Brain microvascular endothelial cell (primary cell): ENCODE measurements at regions not wholly inside any gene's neighbourhood (a gene's known extent, or its start where the extent isn't known, plus 50 kb on each side); places are given as distances from the start of the nearest gene placed in this dataset.

Source experiments
- DNase-seq: peaks from one replicate; pipeline ENCODE4 v3.0.0-alpha.2; 2020
- H3K27ac ChIP-seq: fragments of 250-450 bp; sonication (Bioruptor Pico); 2 replicates; pipeline ENCODE4 v1.5.1; 2020; ENCODE audit warnings: mild to moderate bottlenecking, moderate library complexity
- H3K27me3 ChIP-seq: fragments of 250-450 bp; sonication (Bioruptor Pico); replicated peaks from 2 replicates; pipeline ENCODE4 v1.5.1; 2020; ENCODE audit warnings: mild to moderate bottlenecking
- H3K36me3 ChIP-seq: fragments of 250-450 bp; sonication (Bioruptor Pico); replicated peaks from 2 replicates; pipeline ENCODE4 v1.5.1; 2020; ENCODE audit warnings: mild to moderate bottlenecking
- H3K4me3 ChIP-seq: 2 replicates; pipeline ENCODE4 v1.5.1; 2011; ENCODE audit warnings: low read depth, mild to moderate bottlenecking, control low read depth, low read length, moderate library complexity
- in situ Hi-C: cut with HindIII; loops from 2 replicates; pipeline ENCODE4 v1.10.0; 2017; ENCODE audit warnings: low sequenced_read_pairs, low pct_ligation_motif_present
- TF ChIP-seq, protein P1 (sequence below): IDR thresholded peaks from 2 replicates; pipeline ENCODE4 v1.5.1; 2011; ENCODE audit warnings: low read depth, mild to moderate bottlenecking, moderate library complexity, low read length, control low read depth, inconsistent platforms; ENCODE audit errors: missing control alignments

DNA sequence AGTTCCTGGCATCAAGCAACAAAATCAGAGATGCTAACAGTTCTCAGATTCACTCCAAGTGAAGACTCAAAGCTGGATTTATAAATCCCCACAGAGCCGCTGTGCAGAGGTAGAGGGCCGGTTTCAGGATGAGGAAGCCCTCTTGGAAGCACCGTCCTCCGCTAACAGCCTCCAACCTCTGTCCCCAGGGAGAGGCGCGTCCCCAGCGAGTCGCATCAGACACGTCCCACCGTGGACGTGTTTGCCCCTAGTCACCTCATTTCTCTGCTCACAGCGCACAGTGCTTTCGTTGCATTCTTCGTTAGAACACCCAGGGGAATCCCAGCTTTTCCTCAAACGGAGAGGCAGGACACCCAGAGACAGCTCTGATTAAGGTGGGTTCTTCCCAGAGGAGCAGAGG lies 642.9 kb downstream of the BRD1 start:
- Histone ChIP-seq H3K36me3 (no peaks in the 10 kb centered on the region), H3K4me3 (no peak overlapping the region), H3K27ac (no peak overlapping the region), H3K27me3 (no peaks in the 10 kb centered on the region)
- TF ChIP-seq, protein P1, sequence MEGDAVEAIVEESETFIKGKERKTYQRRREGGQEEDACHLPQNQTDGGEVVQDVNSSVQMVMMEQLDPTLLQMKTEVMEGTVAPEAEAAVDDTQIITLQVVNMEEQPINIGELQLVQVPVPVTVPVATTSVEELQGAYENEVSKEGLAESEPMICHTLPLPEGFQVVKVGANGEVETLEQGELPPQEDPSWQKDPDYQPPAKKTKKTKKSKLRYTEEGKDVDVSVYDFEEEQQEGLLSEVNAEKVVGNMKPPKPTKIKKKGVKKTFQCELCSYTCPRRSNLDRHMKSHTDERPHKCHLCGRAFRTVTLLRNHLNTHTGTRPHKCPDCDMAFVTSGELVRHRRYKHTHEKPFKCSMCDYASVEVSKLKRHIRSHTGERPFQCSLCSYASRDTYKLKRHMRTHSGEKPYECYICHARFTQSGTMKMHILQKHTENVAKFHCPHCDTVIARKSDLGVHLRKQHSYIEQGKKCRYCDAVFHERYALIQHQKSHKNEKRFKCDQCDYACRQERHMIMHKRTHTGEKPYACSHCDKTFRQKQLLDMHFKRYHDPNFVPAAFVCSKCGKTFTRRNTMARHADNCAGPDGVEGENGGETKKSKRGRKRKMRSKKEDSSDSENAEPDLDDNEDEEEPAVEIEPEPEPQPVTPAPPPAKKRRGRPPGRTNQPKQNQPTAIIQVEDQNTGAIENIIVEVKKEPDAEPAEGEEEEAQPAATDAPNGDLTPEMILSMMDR = no peak
- in situ Hi-C loops = no loop called here
- DNase-seq = no peak

- Histone ChIP-seq H3K4me3 (no peak overlapping the region), H3K27me3 (no peaks in the 10 kb centered on the region), H3K27ac (no peak overlapping the region), H3K36me3 (no peaks in the 10 kb centered on the region)
- no peak for DNase-seq
- TF ChIP-seq, protein P1 = no peak
- in situ Hi-C loops = no loop called here
Observed at GRCh38 chr22:49183826-49184216, 643.9 kb downstream of the BRD1 start.

DNA sequence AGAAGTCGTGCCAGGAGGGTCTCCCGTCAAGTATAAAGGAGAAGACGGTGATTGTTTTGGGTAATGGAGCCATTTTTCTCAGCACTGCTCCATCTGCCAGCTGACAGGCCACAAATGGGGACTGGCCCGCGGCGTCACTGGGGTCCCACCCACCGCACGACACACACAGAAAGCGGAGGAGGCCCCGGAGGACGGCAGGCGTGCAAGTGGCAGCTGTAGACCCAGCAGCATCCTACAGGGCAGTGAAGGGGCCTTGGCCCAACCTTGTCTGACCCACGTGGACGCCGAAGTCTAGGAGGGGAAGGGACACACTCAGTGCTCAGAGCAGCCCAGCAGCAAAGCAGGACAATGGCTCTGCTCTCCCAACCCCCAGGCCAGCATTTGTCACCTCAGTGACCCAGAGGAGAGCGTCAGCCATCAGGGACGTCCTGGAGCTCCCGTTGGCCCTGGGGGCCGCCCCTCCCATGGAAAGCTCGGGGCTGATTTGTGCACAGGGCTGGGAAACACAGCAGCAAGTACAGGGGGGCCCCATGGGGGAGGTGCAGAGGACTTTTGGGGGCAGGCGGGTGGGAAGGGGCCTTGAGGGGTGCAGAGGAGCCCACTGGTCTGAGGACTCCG lies 644.4 kb downstream of the BRD1 start:
- in situ Hi-C loops = no loop called here
- Histone ChIP-seq H3K27me3 (no peaks in the 10 kb centered on the region), H3K27ac (no peak overlapping the region), H3K4me3 (no peak overlapping the region), H3K36me3 (no peaks in the 10 kb centered on the region)
- DNase-seq = no peak
- TF ChIP-seq, protein P1 = no peak

DNA sequence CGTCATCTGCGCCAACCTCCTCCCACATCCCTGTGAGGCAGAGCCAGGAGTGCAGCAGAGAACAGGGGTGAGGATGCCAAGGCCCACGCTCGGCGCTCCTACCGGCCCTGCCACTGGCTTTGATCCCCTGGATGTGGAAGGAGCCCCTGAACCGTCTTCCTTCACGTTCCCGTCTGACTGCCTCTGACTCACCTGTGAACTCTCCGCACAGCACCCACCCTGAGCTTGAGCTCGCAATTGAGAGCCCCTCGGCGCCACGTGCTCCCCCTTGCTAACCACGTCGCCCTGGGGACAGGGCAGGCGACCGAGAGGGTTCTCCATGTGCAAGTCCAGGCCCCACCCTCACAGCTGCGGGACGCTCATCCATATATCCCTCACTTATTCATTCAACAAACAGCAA lies 645.3 kb downstream of the BRD1 start:
- TF ChIP-seq, protein P1 = no peak
- in situ Hi-C loops = no loop called here
- Histone ChIP-seq H3K27me3 (no peaks in the 10 kb centered on the region), H3K27ac (no peak overlapping the region), H3K36me3 (no peaks in the 10 kb centered on the region), H3K4me3 (no peak overlapping the region)
- no peak for DNase-seq

DNA sequence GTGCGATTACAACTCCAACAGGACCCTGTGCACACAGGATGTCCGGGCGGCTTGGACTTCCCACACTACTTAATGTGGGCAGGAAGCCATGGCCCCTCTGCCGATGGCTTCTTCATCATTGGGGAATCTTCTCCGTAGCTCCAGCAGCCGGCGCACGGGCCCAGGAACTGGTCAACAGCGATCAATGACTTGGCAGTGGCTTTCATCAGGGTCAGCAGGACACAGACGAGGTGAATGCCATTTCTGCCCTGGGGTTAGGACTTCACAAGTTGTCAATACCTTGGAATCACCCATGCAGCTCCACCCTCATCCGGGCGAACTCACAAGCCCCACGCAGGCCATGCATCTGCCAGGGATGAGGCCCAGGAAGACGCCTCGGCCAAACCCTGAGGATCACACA lies 645.7 kb downstream of the BRD1 start:
- TF ChIP-seq, protein P1 = no peak
- no peaks in the 10 kb centered on the region for H3K27me3 ChIP-seq
- in situ Hi-C loops = no loop called here
- H3K4me3 ChIP-seq = no peak overlapping the region
- no peak overlapping the region for H3K27ac ChIP-seq
- no peaks in the 10 kb centered on the region for H3K36me3 ChIP-seq
- no peak for DNase-seq

DNA sequence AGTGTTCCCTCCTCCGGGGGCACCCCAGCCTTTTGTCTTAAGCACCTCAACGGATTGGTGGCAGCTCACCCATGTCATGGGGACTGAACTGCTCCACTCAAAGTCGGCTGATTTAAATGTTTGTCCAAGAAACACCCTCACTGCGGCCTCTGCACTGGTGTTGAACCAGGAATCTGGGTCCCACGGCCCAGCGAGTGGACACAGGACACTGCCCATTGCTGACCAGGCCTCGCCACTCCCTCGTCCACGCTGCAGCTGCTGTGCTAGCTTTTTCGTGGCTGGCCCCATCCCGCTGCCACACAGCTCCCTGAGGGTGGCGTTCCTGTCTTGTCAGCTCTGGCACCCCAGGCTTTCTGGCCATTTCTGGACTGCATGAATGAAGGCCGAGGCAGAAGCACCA lies 646.2 kb downstream of the BRD1 start:
- DNase-seq = no peak
- no peaks in the 10 kb centered on the region for H3K27me3 ChIP-seq
- no peak overlapping the region for H3K4me3 ChIP-seq
- in situ Hi-C loops = no loop called here
- TF ChIP-seq, protein P1 = no peak
- H3K36me3 ChIP-seq = no peaks in the 10 kb centered on the region
- no peak overlapping the region for H3K27ac ChIP-seq
